Choroid plexus epithelial cell (primary cell): ENCODE measurements at regions not wholly inside any gene's neighbourhood (a gene's known extent, or its start where the extent isn't known, plus 50 kb on each side); places are given as distances from the start of the nearest gene placed in this dataset.
A peak's percentile ranks its signal among the peaks of the same experiment; 100 is the strongest.

Experiments used
- DNase-seq: peaks from one replicate; pipeline ENCODE4 v3.0.0-alpha.2; 2010; ENCODE audit warnings: low read depth
- H3K4me3 ChIP-seq: 2 replicates; pipeline ENCODE4 v1.5.1; 2011; ENCODE audit warnings: low read depth, mild to moderate bottlenecking, control low read depth, low read length, moderate library complexity
- CTCF ChIP-seq: conservative IDR thresholded peaks from 2 replicates; pipeline ENCODE4 v1.5.1; 2011; ENCODE audit warnings: low read depth, mild to moderate bottlenecking, control low read depth, inconsistent platforms, low read length, moderate library complexity

- no peak for DNase-seq
- no peak for TF ChIP-seq CTCF
- no peak overlapping the region for H3K4me3 ChIP-seq
These were observed 172.3 kb upstream of the SPRY2 start for GRCh38 chr13:80513196-80513595.

DNA sequence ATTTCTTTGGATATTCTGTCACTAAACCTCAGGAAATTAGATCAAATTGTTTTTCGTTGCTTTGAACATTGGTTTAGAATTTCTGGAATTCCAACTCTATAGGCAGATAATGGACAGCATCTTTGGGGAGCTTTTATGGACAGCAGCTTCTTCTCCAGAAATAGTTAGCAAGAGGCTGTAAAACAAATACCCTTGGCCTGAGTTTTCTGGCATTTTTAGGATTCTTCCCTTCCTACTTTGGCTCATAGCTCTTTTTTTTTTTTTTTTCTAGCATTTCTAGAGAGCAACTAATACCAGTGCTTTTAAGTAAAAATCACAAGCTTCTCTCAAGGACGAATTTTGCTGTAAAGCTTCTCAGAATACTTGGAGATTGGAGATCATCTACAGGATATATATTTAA, 169.8 kb upstream of the SPRY2 start:
- H3K4me3 ChIP-seq, result no peak overlapping the region

DNA sequence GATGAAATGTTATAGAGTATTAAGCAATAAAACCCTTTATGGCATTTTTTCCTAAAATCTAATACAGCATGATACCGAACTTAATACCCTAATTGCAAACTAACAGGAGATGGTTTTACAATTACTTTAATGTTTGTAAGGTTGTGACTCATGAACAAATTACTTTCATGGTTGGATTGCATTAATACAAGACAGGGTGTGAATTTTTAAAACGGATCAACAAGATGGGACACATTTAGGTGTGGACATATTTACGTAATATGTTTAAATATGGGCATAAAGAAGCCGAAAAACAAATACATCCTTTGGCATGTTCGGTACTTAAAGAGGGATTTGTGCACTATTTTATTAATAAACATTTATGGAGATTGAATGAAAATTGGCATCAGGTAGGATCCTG, 168.3 kb upstream of the SPRY2 start:
- no peak for TF ChIP-seq CTCF
- H3K4me3 ChIP-seq, result no peak overlapping the region
- DNase-seq, result no peak

More for the DNA sequence above, 169.8 kb upstream of the SPRY2 start:
- no peak for DNase-seq
- TF ChIP-seq CTCF, result no peak

DNA sequence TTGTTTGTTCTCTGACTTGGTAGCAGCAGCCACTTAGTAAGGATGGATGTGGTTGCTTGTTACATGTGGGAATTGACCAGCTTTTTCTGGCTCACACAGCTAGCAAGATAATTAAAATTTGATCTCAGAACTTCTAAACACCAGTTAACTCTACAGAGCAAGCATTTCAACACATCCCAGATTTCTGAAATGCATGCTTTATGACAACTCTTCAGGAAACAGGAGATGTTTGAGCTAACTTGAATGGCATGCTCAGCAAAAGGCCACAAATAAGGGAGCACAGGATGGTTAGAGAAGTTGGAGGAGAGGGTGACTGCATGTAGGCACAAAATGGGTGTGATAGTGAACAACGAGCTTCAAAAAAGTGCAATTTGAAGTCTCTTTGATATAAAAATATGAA, 167.1 kb upstream of the SPRY2 start:
- H3K4me3 ChIP-seq, result no peak overlapping the region
- DNase-seq, result peak; percentile 46
- no peak for TF ChIP-seq CTCF

- TF ChIP-seq CTCF, result no peak
- DNase-seq, result peak; percentile 42
- no peak overlapping the region for H3K4me3 ChIP-seq
These were observed 163.5 kb upstream of the SPRY2 start for GRCh38 chr13:80504453-80504852.

DNA sequence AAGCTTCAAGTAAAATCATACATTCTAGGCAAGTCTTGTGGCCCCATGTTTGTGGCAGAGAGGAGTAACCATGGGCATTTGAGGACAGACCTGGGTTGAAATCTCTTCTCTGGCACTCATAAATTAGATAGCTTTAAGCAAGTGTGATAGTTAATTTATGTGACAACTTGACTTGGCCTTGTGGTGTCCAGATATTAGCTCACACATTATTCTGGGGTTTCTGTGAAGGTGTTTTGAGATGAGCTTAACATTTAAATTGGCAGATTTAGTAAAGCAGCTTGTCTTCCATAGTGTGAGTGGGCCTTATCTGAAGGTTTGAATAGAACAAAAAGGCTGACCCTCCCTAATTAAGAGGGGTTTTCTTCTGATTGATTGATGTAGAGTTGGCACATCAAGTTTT, 161.4 kb upstream of the SPRY2 start:
- no peak for DNase-seq
- no peak overlapping the region for H3K4me3 ChIP-seq
- TF ChIP-seq CTCF, result no peak

DNA sequence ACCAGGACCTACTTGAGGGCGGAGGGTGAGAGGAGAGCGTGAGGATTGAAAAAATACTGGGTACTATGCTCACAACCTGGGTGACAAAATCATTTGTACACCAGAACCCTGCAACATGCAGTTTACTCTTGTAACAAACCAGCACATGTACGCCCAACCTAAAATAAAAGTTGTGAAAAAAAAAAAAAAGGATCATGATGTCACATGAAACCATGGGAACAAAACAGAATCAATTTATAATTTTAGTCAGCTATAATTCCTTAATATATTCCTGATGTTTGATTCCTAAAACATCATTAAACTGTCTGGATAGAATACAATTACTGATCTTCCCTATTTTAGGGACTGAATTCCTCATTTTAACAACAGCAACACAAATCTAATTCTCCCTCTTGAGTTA, 160.6 kb upstream of the SPRY2 start:
- TF ChIP-seq CTCF, result no peak
- no peak overlapping the region for H3K4me3 ChIP-seq
- no peak for DNase-seq
